Gastrocnemius medialis (tissue), 4 donors: ENCODE measurements at regions not wholly inside any gene's neighbourhood (a gene's known extent, or its start where the extent isn't known, plus 50 kb on each side); places are given as distances from the start of the nearest gene placed in this dataset.

Source experiments
- ATAC-seq, 2 donors: fragments of 150-250 bp; one replicate each; pipeline ENCODE4 v1.9.1; 2016
- DNase-seq, 2 donors: peaks; one replicate each; pipeline ENCODE4 v3.0.0-alpha.2; 2019
- H3K27ac ChIP-seq, 4 donors: fragments of 200-600 bp; sonication (generic); 1 replicate in 1 of 4; 2 replicates in 3 of 4; pipeline ENCODE4 v1.5.1; 2016 to 2018; ENCODE audit warnings: mild to moderate bottlenecking in 2 of 4, moderate library complexity in 1 of 4
- H3K27me3 ChIP-seq, 3 donors: fragments of 200-600 bp; sonication (generic) in 2 of 3; 1 replicate in 1 of 3; 2 replicates in 2 of 3; pipeline versions ENCODE4 v1.5.1 to v1.6.0; 2016 to 2019; ENCODE audit warnings: mild to moderate bottlenecking in 1 of 3, moderate library complexity in 1 of 3
- H3K36me3 ChIP-seq, 2 donors: fragments of 200-600 bp; sonication (generic) in 1 of 2; one replicate each; pipeline ENCODE4 v1.5.1; 2017 to 2018
- H3K4me1 ChIP-seq, 2 donors: fragments of 200-600 bp; sonication (generic) in 1 of 2; one replicate each; pipeline ENCODE4 v1.5.1; 2016 to 2017; ENCODE audit warnings: mild to moderate bottlenecking in 2 of 2
- H3K4me3 ChIP-seq, 4 donors: fragments of 200-600 bp; sonication (generic) in 3 of 4; 1 replicate in 1 of 4; 2 replicates in 3 of 4; pipeline ENCODE4 v1.5.1; 2016 to 2019; ENCODE audit warnings: mild to moderate bottlenecking in 2 of 4
- H3K9me3 ChIP-seq, 3 donors: fragments of 200-600 bp; sonication (generic) in 2 of 3; 1 replicate in 1 of 3; 2 replicates in 2 of 3; pipeline ENCODE4 v1.5.1; 2016 to 2019
- CTCF ChIP-seq, 5 experiments: fragments of 450-650 bp in 3 of 5; fragments of 200-600 bp in 2 of 5; sonication (generic) in 2 of 5; IDR thresholded peaks in 4 of 5; conservative IDR thresholded peaks in 1 of 5; 1 replicate in 4 of 5; 2 replicates in 1 of 5; pipeline ENCODE4 v1.5.1; 2016 to 2019; ENCODE audit warnings: antibody characterized with exemption in 5 of 5, mild to moderate bottlenecking in 3 of 5, moderate library complexity in 3 of 5
- POLR2A ChIP-seq, 2 donors: fragments of 450-650 bp; IDR thresholded peaks; one replicate each; pipeline ENCODE4 v1.6.1; 2017; ENCODE audit warnings: antibody characterized with exemption in 2 of 2, mild to moderate bottlenecking in 2 of 2, moderate library complexity in 2 of 2
- in situ Hi-C, 4 donors: fragments of 200-750 bp; cut with MboI; loops; one replicate each; pipeline versions ENCODE4 v1.15.0 to v1.8.0; 2017; ENCODE audit warnings: low sequenced_read_pairs in 4 of 4
- intact Hi-C: fragments of 100-400 bp; cut with DNase I; formaldehyde crosslinking; loops from one replicate; pipeline ENCODE4 v1.15.1; 2023; ENCODE audit warnings: low total_unique reads

GRCh38 chr12:92488735-92489134, 214.1 kb upstream of the PLEKHG7 start:
- peaks cover 0 to 7% of the 10 kb centered on the region in 2 donors for H3K4me1 ChIP-seq
- in situ Hi-C loops (no loop called here), intact Hi-C loops (loop anchor here (5.0 kb wide), 1 partner anchor 39 kb away; no protein-coding TSS in a partner anchor)
- no peak for TF ChIP-seq POLR2A (IDR thresholded peaks at IDR 0.05)
- no peak for TF ChIP-seq CTCF (IDR thresholded peaks at IDR 0.05 in 4 of 5, conservative IDR thresholded peaks at IDR 0.05 in 1 of 5)
- no peaks in the 10 kb centered on the region for H3K36me3 ChIP-seq
- no peak for DNase-seq
- H3K9me3 ChIP-seq: no peaks in the 10 kb centered on the region
- no peak for ATAC-seq
- no peak overlapping the region for H3K27ac ChIP-seq
- H3K4me3 ChIP-seq: no peak overlapping the region
- H3K27me3 ChIP-seq: no peaks in the 10 kb centered on the region

GRCh38 chr12:92487138-92487485, 215.7 kb upstream of the PLEKHG7 start:
- no peak for TF ChIP-seq CTCF (IDR thresholded peaks at IDR 0.05 in 4 of 5, conservative IDR thresholded peaks at IDR 0.05 in 1 of 5)
- no peak for TF ChIP-seq POLR2A (IDR thresholded peaks at IDR 0.05)
- in situ Hi-C loops (no loop called here), intact Hi-C loops (loop anchor here (5.0 kb wide), 1 partner anchor 40 kb away; no protein-coding TSS in a partner anchor)
- ATAC-seq (no peak), DNase-seq (no peak)
- Histone ChIP-seq H3K36me3 (no peaks in the 10 kb centered on the region), H3K4me3 (no peak overlapping the region), H3K27me3 (no peaks in the 10 kb centered on the region), H3K27ac (no peak overlapping the region), H3K4me1 (peaks cover 0 to 7% of the 10 kb centered on the region in 2 donors), H3K9me3 (no peaks in the 10 kb centered on the region)

GRCh38 chr12:92486443-92487137, 216.2 kb upstream of the PLEKHG7 start:
- TF ChIP-seq CTCF (IDR thresholded peaks at IDR 0.05 in 4 of 5, conservative IDR thresholded peaks at IDR 0.05 in 1 of 5) (no peak), POLR2A (IDR thresholded peaks at IDR 0.05) (no peak)
- Histone ChIP-seq H3K36me3 (no peaks in the 10 kb centered on the region), H3K27ac (peak overlapping the region in 1 of 4 donors; percentile 1), H3K4me3 (no peak overlapping the region), H3K27me3 (no peaks in the 10 kb centered on the region), H3K9me3 (no peaks in the 10 kb centered on the region), H3K4me1 (peaks cover 0 to 7% of the 10 kb centered on the region in 2 donors)
- DNase-seq: no peak
- no peak for ATAC-seq
- in situ Hi-C loops: no loop called here
- intact Hi-C loops: loop anchor here (5.0 kb wide), 1 partner anchor 41 kb away; no protein-coding TSS in a partner anchor

GRCh38 chr12:92485351-92486348, 217.1 kb upstream of the PLEKHG7 start:
- ATAC-seq (peak; percentile 37 to 56), DNase-seq (no peak)
- intact Hi-C loops (loop anchor here (5.0 kb wide), 1 partner anchor 42 kb away; no protein-coding TSS in a partner anchor), in situ Hi-C loops (no loop called here)
- H3K27ac ChIP-seq: peak overlapping the region in 3 of 4 donors; percentile 47 to 62 (median 55)
- no peaks in the 10 kb centered on the region for H3K9me3 ChIP-seq
- peaks cover 0 to 7% of the 10 kb centered on the region in 2 donors for H3K4me1 ChIP-seq
- no peaks in the 10 kb centered on the region for H3K27me3 ChIP-seq
- TF ChIP-seq POLR2A (IDR thresholded peaks at IDR 0.05) (no peak), CTCF (IDR thresholded peaks at IDR 0.05 in 4 of 5, conservative IDR thresholded peaks at IDR 0.05 in 1 of 5) (no peak)
- H3K36me3 ChIP-seq: no peaks in the 10 kb centered on the region
- no peak overlapping the region for H3K4me3 ChIP-seq
